HG03196 (cell line): ENCODE measurements at regions not wholly inside any gene's neighbourhood (a gene's known extent, or its start where the extent isn't known, plus 50 kb on each side); places are given as distances from the start of the nearest gene placed in this dataset.

Source experiments
- ATAC-seq: cut with Tn5 transposase; IDR thresholded peaks from one replicate; pipeline ENCODE4 v1.9.1; 2021; ENCODE audit not compliant: unreplicated experiment

DNA sequence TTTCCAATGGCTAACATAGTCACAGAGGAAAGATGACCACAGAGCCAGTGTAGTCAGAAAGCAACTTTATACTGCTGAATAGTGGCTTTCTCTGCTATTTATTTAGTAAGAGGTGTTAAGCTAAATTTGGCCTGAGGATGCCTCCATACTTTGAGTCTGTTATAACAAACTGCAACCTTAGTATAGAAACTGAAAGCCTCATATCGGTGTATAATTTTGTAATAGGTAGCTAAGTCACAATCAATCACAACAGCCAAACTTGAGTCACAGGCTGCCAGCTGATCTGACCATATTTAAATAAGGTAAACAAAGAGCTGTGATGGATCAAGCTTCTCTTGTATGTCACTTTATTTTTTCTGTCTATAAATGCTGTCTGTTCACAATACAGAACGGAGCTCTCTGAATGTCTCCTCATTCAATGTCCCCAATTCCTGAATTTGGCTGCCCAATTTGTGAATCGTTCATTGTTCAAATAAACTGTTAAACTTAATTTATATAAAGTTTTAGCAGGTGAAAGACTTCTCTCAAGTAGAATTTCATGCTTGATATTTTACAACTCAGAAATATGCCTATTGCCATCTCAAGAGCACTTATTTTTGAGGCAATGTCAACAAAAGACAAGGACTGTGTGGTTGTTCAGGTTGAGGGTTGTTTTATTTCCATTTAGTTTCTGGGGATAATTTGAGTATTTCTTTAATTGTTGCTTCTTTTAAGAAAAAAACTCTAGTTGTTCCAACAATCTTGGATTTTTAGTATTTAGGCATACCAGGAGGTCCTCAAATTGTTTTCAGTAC lies 339.7 kb upstream of the B3GALT2 start:
- no peak for ATAC-seq

DNA sequence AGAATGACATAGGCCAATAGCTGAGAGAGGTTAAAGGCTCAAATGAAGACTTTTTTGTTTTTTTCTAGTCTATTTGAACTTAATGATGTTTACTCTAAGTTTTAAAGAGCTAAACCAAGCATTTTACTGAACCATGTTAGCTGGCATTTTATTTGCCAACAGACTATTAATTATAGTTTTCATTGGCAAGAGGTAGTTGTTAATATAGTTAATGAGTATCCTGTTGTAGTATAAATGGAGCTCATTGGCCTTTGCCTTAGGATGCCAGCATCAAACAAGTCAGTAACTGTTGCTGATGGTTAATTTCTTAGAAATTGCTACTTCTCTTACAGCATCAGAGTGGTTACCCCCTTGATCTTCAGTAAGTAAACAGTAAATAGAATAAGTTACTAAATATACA lies 339.0 kb upstream of the B3GALT2 start:
- ATAC-seq = no peak

DNA sequence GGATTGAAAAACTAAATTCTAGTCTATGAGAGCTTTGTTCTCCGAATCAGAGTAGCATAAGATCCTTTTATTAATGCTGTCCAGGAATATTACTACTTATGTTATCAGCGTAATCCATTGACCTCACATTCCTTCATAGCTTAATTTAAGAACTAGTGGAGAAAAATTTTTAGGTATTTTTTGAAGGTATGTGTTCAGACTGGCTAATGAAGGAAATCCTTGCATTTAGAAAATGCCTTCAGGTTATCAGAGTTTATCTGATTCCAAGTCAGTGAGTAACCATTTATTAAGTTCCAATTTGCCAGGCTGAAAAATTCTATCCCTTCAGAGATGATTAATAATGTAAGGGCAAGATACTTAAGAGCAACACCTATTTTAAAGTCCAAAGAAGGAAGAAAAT lies 338.2 kb upstream of the B3GALT2 start:
- no peak for ATAC-seq

DNA sequence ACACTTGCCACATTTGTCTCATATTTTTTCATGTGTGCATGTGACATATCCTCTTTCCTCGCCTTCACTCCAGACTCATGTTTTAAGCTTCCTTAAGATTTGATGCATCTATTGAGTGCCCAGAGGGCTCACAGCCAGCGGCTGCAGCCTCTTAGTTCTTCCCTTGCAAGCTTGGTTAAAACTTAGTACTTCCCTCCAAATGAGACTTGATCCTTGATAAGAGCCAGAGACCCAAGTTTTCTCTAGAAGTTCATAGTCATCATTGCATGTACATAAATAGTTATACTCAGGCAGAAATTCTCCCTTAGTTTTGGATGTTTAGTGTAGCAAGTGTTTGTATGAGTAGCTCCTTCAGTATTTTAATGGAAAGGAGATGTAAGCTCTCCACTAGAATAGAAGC lies 337.6 kb upstream of the B3GALT2 start:
- ATAC-seq = no peak

DNA sequence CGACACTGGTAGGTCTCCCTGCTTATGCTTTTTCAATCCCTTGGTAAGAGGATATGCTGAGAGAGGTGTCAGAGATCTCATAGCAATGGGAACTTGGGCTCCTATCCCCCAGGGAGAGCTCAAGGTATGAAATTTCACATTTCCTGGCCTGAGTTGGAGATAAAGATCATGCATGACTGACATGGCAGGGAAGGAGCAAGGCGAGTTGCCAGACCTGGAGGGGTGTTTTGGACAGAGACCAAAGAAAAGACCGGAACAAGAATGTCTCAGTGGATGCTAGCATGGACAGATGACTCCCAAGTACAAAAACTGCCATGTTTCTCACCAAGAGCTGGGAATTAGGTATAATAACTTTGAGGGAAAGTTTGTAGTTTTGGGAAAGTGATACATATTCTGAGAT lies 334.1 kb upstream of the B3GALT2 start:
- no peak for ATAC-seq

DNA sequence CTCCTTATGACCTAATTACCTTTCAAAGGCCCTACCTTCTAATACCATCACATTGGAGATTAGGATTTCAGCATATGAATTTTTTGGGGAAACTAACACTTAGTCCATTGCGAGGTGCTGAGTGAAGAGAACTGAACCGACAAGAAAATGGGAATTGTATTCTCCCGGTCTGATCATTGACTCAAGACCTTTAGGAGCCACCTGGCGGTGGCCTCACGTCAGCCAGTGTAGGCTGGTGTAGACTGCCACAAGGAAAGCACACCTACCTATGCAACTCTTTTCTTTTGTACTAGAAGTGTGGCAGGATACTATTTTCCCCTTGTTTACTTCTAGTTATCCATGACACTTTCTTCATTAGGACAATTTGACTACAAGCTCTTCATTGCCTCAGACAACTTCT lies 333.5 kb upstream of the B3GALT2 start:
- no peak for ATAC-seq

DNA sequence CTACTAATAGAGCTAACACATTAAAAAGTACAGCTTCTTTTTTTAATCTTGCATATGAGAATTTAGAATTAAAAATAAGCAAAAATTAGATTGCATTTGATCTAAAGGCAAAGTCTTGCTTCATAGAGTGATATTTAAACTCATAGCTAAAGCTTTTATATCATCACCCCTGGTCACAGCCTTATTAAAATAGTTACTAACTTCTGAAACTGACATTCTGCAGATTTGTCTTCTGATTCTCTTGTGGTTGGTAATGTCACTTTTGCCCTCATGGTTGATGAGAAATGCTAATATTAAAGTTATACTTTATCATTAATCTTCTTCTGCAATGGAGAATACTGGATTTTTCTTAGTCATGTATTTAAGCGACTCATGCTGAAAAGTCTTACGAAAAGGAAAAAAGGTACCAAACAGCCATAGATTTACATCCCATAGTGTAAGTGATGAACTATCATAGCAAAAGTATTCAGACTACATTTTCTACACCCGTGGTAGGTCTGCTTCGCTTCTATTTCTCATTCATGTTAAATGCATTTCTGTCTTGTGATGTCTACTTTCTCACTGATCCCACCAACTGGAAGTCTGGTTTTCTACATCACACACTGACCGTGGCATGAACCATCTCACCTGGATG lies 330.5 kb upstream of the B3GALT2 start:
- no peak for ATAC-seq

DNA sequence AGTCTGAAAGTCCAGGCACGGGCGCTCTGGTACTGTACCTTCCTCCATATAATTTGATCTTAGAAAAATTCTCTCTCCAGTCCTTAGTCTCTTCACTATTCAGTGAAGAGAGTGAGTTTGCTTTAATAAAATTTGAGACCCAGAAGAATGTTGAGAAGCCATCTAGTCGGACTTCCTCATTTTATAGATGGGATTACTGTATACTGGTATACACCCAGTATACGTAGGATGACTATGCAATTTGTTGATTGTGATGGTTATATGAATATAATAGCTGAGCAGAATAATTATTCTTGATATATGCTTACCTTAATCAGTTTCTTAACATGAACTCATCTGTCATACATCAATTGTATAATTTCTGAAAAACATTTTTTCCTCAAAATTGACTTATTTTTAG lies 328.0 kb upstream of the B3GALT2 start:
- no peak for ATAC-seq

DNA sequence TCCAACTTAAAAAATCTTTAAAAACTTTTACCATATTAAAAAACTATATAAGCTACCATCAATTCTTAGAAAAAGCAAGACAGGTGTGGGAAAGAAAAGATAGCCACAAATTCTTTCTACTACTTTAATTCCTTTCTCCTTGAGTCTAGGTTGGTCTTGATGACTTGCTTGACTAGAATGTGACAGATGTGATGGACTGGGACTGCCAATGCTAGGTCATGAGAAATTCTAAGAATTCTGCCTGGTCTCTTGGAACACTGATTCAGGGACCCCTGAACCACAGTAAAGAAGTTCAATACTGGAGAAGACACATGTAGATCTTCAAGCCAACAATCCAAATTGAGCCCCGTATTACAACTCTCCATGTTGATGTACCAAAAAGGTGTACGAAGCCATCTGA lies 326.6 kb upstream of the B3GALT2 start:
- no peak for ATAC-seq

DNA sequence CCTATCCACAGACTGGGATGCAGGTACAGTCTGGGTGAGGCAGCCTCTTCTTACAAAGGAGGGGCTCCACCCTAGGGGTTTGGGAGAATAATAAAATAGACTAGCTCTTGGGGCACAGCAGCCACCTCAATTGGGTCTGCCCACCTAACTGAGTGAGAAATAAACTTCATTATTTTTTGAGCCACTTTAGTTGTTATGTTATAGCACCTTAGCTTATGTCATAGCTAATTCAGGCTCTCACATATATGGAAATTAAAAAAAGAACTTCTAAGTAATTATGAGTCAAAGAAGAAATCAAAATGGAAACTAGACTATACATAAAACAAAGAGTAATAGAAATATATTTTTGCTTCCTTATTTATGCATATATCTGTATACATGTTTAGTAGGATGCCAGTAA lies 318.5 kb upstream of the B3GALT2 start:
- no peak for ATAC-seq

DNA sequence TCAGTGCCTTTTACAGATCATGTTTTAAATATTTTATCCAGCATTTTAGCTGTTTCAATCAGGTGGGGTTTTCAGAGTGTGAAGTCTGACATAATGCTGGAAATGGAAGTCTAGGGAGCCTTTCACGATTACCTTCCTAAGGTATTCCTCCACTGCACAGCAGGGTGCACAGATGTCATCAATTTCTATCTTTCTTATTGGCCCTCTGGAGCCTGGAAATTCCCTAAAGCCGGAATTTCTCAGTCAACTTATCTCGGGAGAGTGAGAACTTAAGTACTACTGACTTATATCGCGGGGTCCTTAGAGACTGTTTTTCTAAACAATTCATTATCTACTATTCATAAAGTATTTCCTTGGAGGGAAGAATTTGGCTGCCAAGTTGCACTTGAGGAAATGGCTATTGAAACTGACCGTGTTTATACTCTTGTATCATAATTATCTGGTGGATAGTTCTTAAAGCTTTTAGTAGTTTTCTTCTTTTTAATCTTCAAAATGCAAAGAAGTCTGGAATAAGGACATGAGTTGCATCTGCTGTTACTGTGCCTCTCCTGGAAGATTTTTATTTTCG lies 311.8 kb upstream of the B3GALT2 start:
- ATAC-seq = no peak

DNA sequence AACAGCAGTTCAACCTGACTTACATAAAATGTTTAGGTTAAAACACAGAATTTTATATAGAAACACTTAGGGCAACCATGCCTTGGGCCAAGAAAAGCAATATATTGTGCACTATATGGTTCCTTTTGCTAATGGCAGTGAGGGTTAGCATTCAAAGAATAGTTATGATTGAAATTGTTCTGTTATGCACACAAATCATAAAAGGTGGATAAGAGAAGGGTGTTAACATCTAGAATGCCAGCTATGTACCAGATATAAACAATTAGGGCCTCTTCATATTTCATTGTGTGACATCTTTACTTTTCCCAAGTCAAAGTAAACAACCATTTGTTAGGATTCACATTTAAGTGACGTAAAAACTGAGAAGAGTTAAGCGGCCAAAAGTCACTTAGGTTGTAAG lies 308.0 kb upstream of the B3GALT2 start:
- no peak for ATAC-seq

DNA sequence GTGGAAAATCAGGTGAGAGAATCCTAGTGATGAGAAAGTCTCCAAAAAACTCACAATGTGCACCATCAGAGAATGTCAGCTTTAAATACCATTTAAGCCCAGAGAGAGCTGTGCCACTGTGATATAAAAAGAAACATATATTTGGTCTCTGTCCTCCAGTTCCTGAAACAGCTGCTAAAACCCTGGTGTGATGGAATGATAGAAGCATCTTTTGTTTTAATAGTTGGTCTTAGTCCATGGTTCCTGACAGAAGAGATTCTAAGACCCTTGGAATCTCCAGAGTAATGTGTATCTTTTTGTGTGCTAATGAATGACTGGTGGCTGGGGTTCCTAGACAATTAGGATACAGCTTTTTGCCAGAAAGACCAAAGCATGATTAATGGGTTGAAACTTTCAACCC lies 302.8 kb upstream of the B3GALT2 start:
- no peak for ATAC-seq

DNA sequence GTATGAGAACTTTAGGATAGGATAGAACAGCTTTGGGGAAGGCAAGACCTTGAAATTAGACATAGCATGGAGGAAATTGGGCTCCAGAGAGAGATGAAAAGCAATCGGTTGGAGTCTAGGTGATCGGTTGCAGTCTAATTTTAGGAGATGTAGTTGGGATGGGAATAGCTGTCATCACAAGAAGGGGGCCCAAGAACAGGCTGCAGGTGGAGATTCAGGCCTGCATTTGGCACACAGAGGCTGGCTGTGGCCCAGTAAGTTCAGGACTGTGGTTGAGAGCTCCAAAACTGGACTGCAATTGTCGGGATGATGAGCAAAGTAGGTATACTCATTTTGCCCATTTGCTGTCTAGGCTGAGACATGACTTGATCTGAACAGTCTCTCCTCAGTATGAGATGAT lies 301.3 kb upstream of the B3GALT2 start:
- ATAC-seq = no peak

DNA sequence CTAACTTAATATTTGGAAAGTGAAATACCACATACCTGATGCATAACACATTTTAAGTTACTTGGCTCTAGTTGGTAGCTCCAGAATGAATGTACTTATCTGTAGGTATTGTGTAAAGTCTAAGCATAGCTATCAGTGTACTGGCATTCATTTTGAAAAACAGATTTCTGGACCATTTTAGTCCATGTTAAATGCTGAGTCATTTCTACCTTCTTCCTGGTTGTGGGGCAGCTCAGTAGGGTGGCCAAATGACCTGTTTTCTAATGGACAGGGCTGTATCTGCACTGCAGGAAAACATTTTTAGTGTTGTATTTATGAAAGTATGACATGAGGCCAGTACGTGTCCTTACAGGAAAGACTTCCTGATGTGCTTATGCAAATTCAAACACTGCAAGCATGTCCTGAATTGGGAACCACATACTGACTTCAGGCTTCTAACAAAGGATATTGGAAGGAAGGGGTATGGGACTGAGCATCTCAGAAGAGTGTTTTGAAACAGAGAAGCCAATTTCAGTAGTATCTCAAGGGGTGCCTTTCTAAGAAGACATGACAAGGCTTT lies 300.3 kb upstream of the B3GALT2 start:
- no peak for ATAC-seq

DNA sequence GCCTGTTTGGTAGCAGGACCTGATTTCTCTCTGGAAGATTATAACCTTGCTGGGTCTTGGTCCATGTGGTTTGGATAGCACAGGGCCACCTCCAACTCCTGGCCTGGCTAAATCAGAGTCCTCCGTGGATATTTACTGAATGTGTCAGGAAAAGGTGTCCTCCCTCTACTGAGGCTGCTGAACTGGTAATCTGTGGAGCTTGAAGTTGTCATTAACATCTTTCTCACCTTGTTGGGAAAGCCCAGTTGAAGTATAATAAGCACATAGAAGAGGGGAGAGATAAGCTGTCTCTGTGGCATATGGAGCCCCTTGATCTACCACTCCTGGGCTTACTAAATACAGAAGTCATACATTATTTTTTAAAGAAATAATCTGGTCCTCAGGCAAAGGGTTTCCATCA lies 294.3 kb upstream of the B3GALT2 start:
- ATAC-seq = no peak

DNA sequence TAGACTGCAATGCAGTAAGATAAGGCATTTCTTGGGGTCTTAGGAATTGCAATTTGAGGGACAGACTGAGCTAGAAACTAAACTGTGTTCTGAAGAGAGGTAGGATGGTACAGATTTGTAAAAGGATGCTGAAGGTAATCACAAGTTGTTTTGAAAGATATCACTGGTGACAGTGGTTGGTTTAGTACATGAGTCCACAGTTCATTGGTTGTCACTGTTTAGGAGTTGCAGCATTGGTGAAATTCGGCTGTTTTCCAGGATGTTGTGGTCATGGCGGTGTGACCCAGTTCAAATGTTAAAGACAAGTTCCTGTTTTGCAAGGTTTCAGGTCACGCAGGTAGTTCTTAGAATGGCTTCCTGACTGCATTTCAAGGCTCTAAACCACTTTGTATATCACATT lies 292.8 kb upstream of the B3GALT2 start:
- ATAC-seq = peak; percentile 98

DNA sequence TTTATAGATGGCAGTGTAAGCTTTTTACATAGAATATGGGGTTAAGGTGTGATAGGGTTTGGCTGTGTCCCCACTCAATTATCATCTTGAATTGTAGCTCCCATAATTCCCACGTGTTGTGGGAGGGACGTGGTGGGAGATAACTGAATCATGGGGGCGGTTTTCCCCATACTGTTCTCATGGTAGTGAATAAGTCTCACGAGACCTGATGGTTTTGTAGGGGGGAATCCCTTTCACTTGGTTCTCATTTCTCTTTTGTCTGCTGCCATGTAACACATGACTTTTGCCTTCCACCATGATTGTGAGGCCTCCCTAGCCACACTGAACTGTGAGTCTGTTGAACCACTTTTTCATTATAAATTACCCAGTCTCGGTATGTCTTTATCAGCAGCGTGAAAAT lies 290.3 kb upstream of the B3GALT2 start:
- ATAC-seq = no peak

DNA sequence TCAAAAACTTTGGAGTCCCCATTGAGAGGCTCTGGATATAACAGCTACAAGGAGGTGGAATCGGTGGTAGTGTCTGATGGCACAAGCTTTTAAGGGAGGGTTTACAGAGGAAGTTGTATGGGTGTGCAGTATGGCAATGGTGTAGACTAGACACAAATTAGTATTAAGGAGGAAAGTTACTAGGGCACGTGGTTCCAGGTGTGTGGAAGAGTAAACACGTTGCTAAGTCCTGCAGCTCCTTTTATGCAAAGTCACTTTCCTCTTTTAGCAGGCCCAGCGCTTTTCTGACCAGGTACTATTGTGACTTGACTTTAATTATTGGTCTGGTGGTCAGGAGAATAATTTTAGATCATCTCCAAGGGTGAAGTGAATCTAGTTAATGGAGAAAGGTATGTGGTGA lies 287.5 kb upstream of the B3GALT2 start:
- ATAC-seq = no peak

DNA sequence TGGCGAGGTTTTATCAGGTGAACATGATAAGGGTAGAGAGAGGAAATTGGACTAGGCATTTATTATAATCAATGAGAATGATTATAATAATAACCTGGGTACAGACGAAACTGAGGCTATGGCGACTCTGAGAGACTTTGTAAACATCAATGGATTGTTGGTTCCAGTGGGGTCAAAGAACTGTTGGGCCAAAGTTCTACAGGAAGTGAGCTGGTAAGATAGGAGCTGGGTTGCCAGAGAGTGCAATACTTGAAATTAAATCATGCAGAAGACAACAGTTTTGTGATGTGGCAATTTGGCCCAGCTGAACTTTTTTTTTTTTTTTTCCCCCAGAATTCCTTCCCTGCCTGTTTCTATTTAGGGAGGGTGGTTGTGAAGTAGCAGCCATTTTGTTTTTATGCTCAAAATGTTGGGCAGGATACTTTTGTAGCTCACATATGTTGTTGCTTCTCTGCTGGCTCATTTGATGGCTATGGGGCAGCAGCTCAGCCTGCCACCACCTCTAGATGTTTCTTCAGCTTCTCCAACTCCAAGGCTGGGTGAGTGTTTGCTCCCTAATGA lies 286.5 kb upstream of the B3GALT2 start:
- no peak for ATAC-seq

DNA sequence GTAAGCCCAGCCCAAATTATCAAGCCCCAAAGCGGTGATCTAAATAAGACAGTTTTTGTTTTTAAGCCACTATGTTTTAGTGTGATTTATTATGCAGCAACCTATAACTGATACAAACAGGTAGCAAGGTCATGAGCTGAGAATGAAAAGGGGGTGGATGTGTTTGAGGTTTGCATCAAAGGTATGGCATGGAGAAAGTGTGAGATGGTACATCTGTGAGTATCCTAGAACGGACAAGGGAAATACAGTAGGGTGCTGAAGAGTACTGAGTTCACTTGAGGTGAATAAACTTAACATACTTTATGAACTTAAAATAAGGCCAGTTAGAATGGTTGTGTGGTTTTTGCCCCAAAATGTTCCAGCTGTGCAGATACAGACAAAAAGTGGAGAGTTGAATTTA lies 286.0 kb upstream of the B3GALT2 start:
- no peak for ATAC-seq

DNA sequence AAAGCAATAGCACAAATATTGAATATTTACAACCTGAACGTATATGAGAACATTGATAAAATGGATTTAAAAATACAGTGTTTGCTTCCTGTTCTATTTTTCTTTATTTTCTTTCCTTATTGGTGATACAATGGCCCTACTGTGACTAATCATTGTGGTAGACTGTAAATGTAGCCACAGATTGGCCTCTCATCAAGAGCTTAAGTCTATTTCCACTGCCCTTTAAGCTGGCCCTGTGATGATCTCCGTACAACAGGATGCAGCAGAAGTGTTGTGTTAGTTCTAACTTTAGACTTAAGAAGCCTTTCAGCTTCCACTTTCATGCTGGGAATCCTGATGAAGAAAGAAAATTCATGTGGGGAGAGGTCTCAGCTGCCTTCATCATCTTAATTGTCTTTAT lies 285.6 kb upstream of the B3GALT2 start:
- ATAC-seq = no peak
